GM19240 (cell line): ENCODE measurements at regions not wholly inside any gene's neighbourhood (a gene's known extent, or its start where the extent isn't known, plus 50 kb on each side); places are given as distances from the start of the nearest gene placed in this dataset.

Source experiments
- DNase-seq: peaks from one replicate; pipeline ENCODE4 v3.0.0; 2011; ENCODE audit warnings: low spot score; ENCODE audit not compliant: insufficient read length

- no peak for DNase-seq
Measured at GRCh38 chr10:131769571-131770410, 131.0 kb upstream of the PPP2R2D start.

- DNase-seq, result no peak
Measured at GRCh38 chr10:131770946-131771633, 129.7 kb upstream of the PPP2R2D start.

GRCh38 chr10:131771634-131772358 is 129.0 kb upstream of the PPP2R2D start:
- no peak for DNase-seq

GRCh38 chr10:131772441-131772840 is 128.4 kb upstream of the PPP2R2D start:
- no peak for DNase-seq

- DNase-seq, result no peak
Measured at GRCh38 chr10:131773370-131774343, 127.2 kb upstream of the PPP2R2D start.

- no peak for DNase-seq
Measured at GRCh38 chr10:131774681-131775085, 126.1 kb upstream of the PPP2R2D start.

- DNase-seq, result no peak
Measured at GRCh38 chr10:131775433-131775832, 125.4 kb upstream of the PPP2R2D start.

GRCh38 chr10:131775833-131776232 is 125.0 kb upstream of the PPP2R2D start:
- DNase-seq, result no peak

GRCh38 chr10:131776496-131776895 is 124.3 kb upstream of the PPP2R2D start:
- no peak for DNase-seq

GRCh38 chr10:131777162-131777561 is 123.6 kb upstream of the PPP2R2D start:
- no peak for DNase-seq

- no peak for DNase-seq
Measured at GRCh38 chr10:131777921-131778320, 122.9 kb upstream of the PPP2R2D start.

GRCh38 chr10:131778385-131778784 is 122.4 kb upstream of the PPP2R2D start:
- DNase-seq, result no peak

GRCh38 chr10:131778842-131779241 is 122.0 kb upstream of the PPP2R2D start:
- no peak for DNase-seq

- DNase-seq, result no peak
Measured at GRCh38 chr10:131779661-131780394, 121.0 kb upstream of the PPP2R2D start.

GRCh38 chr10:131781076-131781475 is 119.7 kb upstream of the PPP2R2D start:
- no peak for DNase-seq

GRCh38 chr10:131781791-131782190 is 119.0 kb upstream of the PPP2R2D start:
- no peak for DNase-seq

- no peak for DNase-seq
Measured at GRCh38 chr10:131784363-131785120, 116.3 kb upstream of the PPP2R2D start.

GRCh38 chr10:131785121-131785460 is 115.7 kb upstream of the PPP2R2D start:
- DNase-seq, result no peak

GRCh38 chr10:131786756-131787605 is 113.8 kb upstream of the PPP2R2D start:
- DNase-seq, result no peak
